Nephron progenitor cell (in vitro differentiated cells): ENCODE measurements at regions not wholly inside any gene's neighbourhood (a gene's known extent, or its start where the extent isn't known, plus 50 kb on each side); places are given as distances from the start of the nearest gene placed in this dataset.

Experiments
- DNase-seq: peaks from one replicate; pipeline ENCODE4 v3.0.0; 2021
- H3K27ac Mint-ChIP-seq: 2 replicates; pipeline ENCODE4 v1.8.0; 2021; ENCODE audit warnings: mild to moderate bottlenecking, moderate library complexity, mixed read lengths
- H3K27me3 Mint-ChIP-seq: 2 replicates; pipeline ENCODE4 v1.8.0; 2021; ENCODE audit warnings: mild to moderate bottlenecking, low read depth, mixed read lengths; ENCODE audit not compliant: poor library complexity
- H3K36me3 Mint-ChIP-seq: 2 replicates; pipeline ENCODE4 v1.8.0; 2021; ENCODE audit warnings: low read depth, mixed read lengths
- H3K4me1 Mint-ChIP-seq: 2 replicates; pipeline ENCODE4 v1.8.0; 2021; ENCODE audit warnings: mixed read lengths
- H3K4me3 Mint-ChIP-seq: 2 replicates; pipeline ENCODE4 v1.8.0; 2021; ENCODE audit warnings: mild to moderate bottlenecking, moderate library complexity, mixed read lengths
- H3K9me3 Mint-ChIP-seq: 2 replicates; pipeline ENCODE4 v1.8.0; 2021; ENCODE audit warnings: mild to moderate bottlenecking, moderate library complexity, mixed read lengths
- CTCF ChIP-seq: fragments of 200-600 bp; sonication (generic); IDR thresholded peaks from 2 replicates; pipeline ENCODE4 v1.5.0; 2021; ENCODE audit warnings: antibody characterized with exemption

GRCh38 chr2:22656426-22656825, 728.6 kb upstream of the KLHL29 start:
- Mint-ChIP-seq H3K4me3 (no peak overlapping the region), H3K4me1 (no peaks in the 10 kb centered on the region), H3K9me3 (no peaks in the 10 kb centered on the region), H3K27me3 (no peaks in the 10 kb centered on the region), H3K27ac (no peak overlapping the region), H3K36me3 (no peaks in the 10 kb centered on the region)
- no peak for TF ChIP-seq CTCF
- DNase-seq: no peak

- Mint-ChIP-seq H3K27ac (no peak overlapping the region), H3K4me1 (no peaks in the 10 kb centered on the region), H3K4me3 (no peak overlapping the region), H3K9me3 (no peaks in the 10 kb centered on the region), H3K36me3 (no peaks in the 10 kb centered on the region), H3K27me3 (peaks cover 1% of the 10 kb centered on the region)
- no peak for TF ChIP-seq CTCF
- no peak for DNase-seq
Measured at GRCh38 chr2:22673529-22673928, 711.5 kb upstream of the KLHL29 start.

- Mint-ChIP-seq H3K36me3 (no peaks in the 10 kb centered on the region), H3K27ac (no peak overlapping the region), H3K9me3 (no peaks in the 10 kb centered on the region), H3K4me1 (no peaks in the 10 kb centered on the region), H3K4me3 (no peak overlapping the region), H3K27me3 (peaks cover 7% of the 10 kb centered on the region)
- TF ChIP-seq CTCF: no peak
- no peak for DNase-seq
Measured at GRCh38 chr2:22683914-22684313, 701.1 kb upstream of the KLHL29 start.

- H3K9me3 Mint-ChIP-seq: no peaks in the 10 kb centered on the region
- H3K27ac Mint-ChIP-seq: no peak overlapping the region
- H3K4me1 Mint-ChIP-seq: peaks cover 12% of the 10 kb centered on the region
- no peak for DNase-seq
- peaks cover 20% of the 10 kb centered on the region for H3K27me3 Mint-ChIP-seq
- TF ChIP-seq CTCF: no peak
- no peaks in the 10 kb centered on the region for H3K36me3 Mint-ChIP-seq
- no peak overlapping the region for H3K4me3 Mint-ChIP-seq
Measured at GRCh38 chr2:22690096-22690495, 694.9 kb upstream of the KLHL29 start.

GRCh38 chr2:22691666-22692065, 693.3 kb upstream of the KLHL29 start:
- Mint-ChIP-seq H3K4me1 (peaks cover 12% of the 10 kb centered on the region), H3K9me3 (no peaks in the 10 kb centered on the region), H3K27ac (no peak overlapping the region), H3K4me3 (no peak overlapping the region), H3K36me3 (no peaks in the 10 kb centered on the region), H3K27me3 (peaks cover 16% of the 10 kb centered on the region)
- DNase-seq: no peak
- no peak for TF ChIP-seq CTCF

- Mint-ChIP-seq H3K36me3 (no peaks in the 10 kb centered on the region), H3K9me3 (no peaks in the 10 kb centered on the region), H3K27ac (no peak overlapping the region), H3K4me3 (no peak overlapping the region), H3K27me3 (peaks cover 13% of the 10 kb centered on the region), H3K4me1 (peaks cover 12% of the 10 kb centered on the region)
- DNase-seq: no peak
- TF ChIP-seq CTCF: no peak
Measured at GRCh38 chr2:22692746-22693145, 692.2 kb upstream of the KLHL29 start.
